ENCODE measurements at regions not wholly inside any gene's neighbourhood (a gene's known extent, or its start where the extent isn't known, plus 50 kb on each side); places are given as distances from the start of the nearest gene placed in this dataset.

GRCh38 chr9:30140407-30140806 lies 2244.0 kb upstream of the ACO1 start:
- no peaks in the 10 kb centered on the region for H3K4me1 Mint-ChIP-seq (ENCODE audit: low read depth, unreplicated experiment)
- TF ChIP-seq, protein P1, sequence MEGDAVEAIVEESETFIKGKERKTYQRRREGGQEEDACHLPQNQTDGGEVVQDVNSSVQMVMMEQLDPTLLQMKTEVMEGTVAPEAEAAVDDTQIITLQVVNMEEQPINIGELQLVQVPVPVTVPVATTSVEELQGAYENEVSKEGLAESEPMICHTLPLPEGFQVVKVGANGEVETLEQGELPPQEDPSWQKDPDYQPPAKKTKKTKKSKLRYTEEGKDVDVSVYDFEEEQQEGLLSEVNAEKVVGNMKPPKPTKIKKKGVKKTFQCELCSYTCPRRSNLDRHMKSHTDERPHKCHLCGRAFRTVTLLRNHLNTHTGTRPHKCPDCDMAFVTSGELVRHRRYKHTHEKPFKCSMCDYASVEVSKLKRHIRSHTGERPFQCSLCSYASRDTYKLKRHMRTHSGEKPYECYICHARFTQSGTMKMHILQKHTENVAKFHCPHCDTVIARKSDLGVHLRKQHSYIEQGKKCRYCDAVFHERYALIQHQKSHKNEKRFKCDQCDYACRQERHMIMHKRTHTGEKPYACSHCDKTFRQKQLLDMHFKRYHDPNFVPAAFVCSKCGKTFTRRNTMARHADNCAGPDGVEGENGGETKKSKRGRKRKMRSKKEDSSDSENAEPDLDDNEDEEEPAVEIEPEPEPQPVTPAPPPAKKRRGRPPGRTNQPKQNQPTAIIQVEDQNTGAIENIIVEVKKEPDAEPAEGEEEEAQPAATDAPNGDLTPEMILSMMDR (IDR thresholded peaks at IDR 0.05; ENCODE audit: partially characterized antibody, unreplicated experiment) = no peak
- no peak overlapping the region for H3K4me3 Mint-ChIP-seq (ENCODE audit: unreplicated experiment)
- H3K36me3 Mint-ChIP-seq (ENCODE audit: unreplicated experiment) = no peaks in the 10 kb centered on the region
- no peaks in the 10 kb centered on the region for H3K9me3 Mint-ChIP-seq (ENCODE audit: unreplicated experiment)
- no peaks in the 10 kb centered on the region for H3K27me3 Mint-ChIP-seq (ENCODE audit: unreplicated experiment)
- DNase-seq = no peak
- H3K27ac Mint-ChIP-seq (ENCODE audit: unreplicated experiment) = no peak overlapping the region

DNA sequence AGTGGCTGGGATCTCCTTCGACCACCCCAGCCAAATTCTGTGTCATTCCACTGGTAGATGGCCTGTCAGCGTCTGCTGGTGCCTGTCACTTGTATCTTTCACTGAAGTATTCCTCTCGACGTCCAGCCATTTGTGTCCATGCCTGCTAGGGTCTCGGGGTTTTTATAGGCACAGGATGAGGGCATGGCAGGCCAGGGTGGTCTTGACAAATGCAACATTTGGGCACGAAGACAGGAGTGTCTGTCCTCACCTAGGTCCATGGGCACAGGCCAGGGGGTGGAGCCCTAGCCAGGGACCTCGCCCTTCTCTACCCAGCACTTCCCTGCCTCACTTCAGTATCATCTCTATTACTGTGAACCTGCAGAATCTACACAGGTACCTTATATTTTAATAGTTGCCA lies 2223.9 kb upstream of the ACO1 start:
- no peak overlapping the region for H3K27ac Mint-ChIP-seq (ENCODE audit: unreplicated experiment)
- H3K4me3 Mint-ChIP-seq (ENCODE audit: unreplicated experiment) = no peak overlapping the region
- DNase-seq = no peak
- peaks cover 3% of the 10 kb centered on the region for H3K9me3 Mint-ChIP-seq (ENCODE audit: unreplicated experiment)
- H3K36me3 Mint-ChIP-seq (ENCODE audit: unreplicated experiment) = no peaks in the 10 kb centered on the region
- H3K27me3 Mint-ChIP-seq (ENCODE audit: unreplicated experiment) = no peaks in the 10 kb centered on the region
- peaks cover 10% of the 10 kb centered on the region for H3K4me1 Mint-ChIP-seq (ENCODE audit: low read depth, unreplicated experiment)
- TF ChIP-seq, protein P1 (IDR thresholded peaks at IDR 0.05; ENCODE audit: partially characterized antibody, unreplicated experiment) = no peak

DNA sequence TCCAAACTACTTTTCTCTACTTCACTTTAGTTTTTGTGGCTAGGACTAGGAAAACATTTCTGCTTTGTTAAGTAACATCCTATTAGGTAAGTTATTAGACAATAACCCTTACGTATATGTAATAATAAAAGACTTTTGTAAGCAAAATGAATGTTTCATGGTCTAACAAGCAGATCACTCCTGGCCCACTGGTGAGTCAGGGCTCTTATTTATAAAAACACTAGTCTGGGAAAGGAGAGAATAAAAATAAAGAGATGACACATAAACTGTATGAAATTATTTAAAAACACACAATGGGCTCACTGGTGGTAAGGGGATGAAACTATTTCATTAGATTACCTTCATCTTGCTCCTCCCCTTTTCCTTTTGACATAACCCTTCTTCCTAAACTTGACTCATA lies 2212.2 kb upstream of the ACO1 start:
- no peak overlapping the region for H3K4me3 Mint-ChIP-seq (ENCODE audit: unreplicated experiment)
- no peak for DNase-seq
- TF ChIP-seq, protein P1 (IDR thresholded peaks at IDR 0.05; ENCODE audit: partially characterized antibody, unreplicated experiment) = no peak
- no peaks in the 10 kb centered on the region for H3K9me3 Mint-ChIP-seq (ENCODE audit: unreplicated experiment)
- H3K27ac Mint-ChIP-seq (ENCODE audit: unreplicated experiment) = no peak overlapping the region
- H3K36me3 Mint-ChIP-seq (ENCODE audit: unreplicated experiment) = no peaks in the 10 kb centered on the region
- peaks cover 3% of the 10 kb centered on the region for H3K4me1 Mint-ChIP-seq (ENCODE audit: low read depth, unreplicated experiment)
- H3K27me3 Mint-ChIP-seq (ENCODE audit: unreplicated experiment) = no peaks in the 10 kb centered on the region

- no peaks in the 10 kb centered on the region for H3K27me3 Mint-ChIP-seq (ENCODE audit: unreplicated experiment)
- H3K4me1 Mint-ChIP-seq (ENCODE audit: low read depth, unreplicated experiment) = no peaks in the 10 kb centered on the region
- no peak for DNase-seq
- H3K36me3 Mint-ChIP-seq (ENCODE audit: unreplicated experiment) = no peaks in the 10 kb centered on the region
- TF ChIP-seq, protein P1 (IDR thresholded peaks at IDR 0.05; ENCODE audit: partially characterized antibody, unreplicated experiment) = no peak
- no peak overlapping the region for H3K4me3 Mint-ChIP-seq (ENCODE audit: unreplicated experiment)
- H3K9me3 Mint-ChIP-seq (ENCODE audit: unreplicated experiment) = no peaks in the 10 kb centered on the region
- H3K27ac Mint-ChIP-seq (ENCODE audit: unreplicated experiment) = no peak overlapping the region
Observed at GRCh38 chr9:30178610-30179009, 2205.8 kb upstream of the ACO1 start.

DNA sequence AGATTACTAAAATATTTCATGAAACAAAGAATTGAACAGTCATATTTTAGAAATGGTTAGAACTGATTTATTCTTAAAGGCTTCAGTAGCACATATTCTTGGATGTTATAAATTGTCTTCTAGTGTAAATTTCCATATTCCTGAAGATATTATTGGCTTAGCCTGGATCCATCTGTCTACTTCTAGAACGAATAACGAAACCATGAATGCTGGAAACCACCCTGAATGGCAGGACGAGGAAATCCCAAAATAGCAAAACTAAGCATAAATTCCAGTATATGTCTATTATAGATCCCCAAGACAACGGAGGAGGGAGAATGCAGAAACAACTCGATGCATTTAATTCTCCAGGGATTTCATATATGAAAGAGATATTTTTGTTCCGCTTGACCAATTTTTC lies 2191.0 kb upstream of the ACO1 start:
- TF ChIP-seq, protein P1 (IDR thresholded peaks at IDR 0.05; ENCODE audit: partially characterized antibody, unreplicated experiment) = no peak
- H3K27ac Mint-ChIP-seq (ENCODE audit: unreplicated experiment) = no peak overlapping the region
- H3K9me3 Mint-ChIP-seq (ENCODE audit: unreplicated experiment) = no peaks in the 10 kb centered on the region
- H3K4me1 Mint-ChIP-seq (ENCODE audit: low read depth, unreplicated experiment) = no peaks in the 10 kb centered on the region
- peaks cover 2% of the 10 kb centered on the region for H3K27me3 Mint-ChIP-seq (ENCODE audit: unreplicated experiment)
- H3K36me3 Mint-ChIP-seq (ENCODE audit: unreplicated experiment) = peaks cover 8% of the 10 kb centered on the region
- DNase-seq = no peak
- no peak overlapping the region for H3K4me3 Mint-ChIP-seq (ENCODE audit: unreplicated experiment)
